ENCODE measurements at regions not wholly inside any gene's neighbourhood (a gene's known extent, or its start where the extent isn't known, plus 50 kb on each side); places are given as distances from the start of the nearest gene placed in this dataset.

DNA sequence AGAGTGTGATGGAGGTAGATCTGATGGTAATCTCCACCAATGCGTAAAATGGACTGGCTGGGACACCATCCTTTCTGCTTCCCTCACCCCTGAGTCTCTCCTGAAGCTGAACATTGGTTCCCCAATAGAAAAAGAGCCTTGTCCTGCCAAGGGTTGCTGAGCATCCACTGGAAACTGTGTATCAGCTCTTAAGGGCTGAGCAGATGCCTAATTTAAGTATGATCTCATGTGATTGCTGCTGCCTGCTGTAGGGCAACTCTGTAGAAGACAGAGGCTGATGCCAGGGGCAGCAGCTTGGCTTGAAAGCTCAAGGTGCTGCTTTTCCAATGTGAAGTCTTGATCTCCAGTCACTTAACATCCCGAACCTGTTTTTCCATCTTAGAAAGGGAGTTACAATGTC, 310.3 kb upstream of the CCL2 start:
- H3K9ac ChIP-seq (ENCODE audit: low read depth in 1 of 2, low read length in 2 of 2): no peak overlapping the region
- no peaks in the 10 kb centered on the region for H3K4me1 ChIP-seq (ENCODE audit: control insufficient read depth in 4 of 4, insufficient read depth in 4 of 4, low read length in 3 of 4)
- H3K4me3 ChIP-seq (ENCODE audit: low read depth in 1 of 3, low read length in 3 of 3): no peak overlapping the region
- WGBS: 60% methylated on average over 2 of the region's 2 CpGs
- H3K36me3 ChIP-seq (ENCODE audit: control insufficient read depth in 4 of 4, insufficient read depth in 3 of 4, low read depth in 1 of 4, low read length in 3 of 4): no peaks in the 10 kb centered on the region
- TF ChIP-seq, protein P1, sequence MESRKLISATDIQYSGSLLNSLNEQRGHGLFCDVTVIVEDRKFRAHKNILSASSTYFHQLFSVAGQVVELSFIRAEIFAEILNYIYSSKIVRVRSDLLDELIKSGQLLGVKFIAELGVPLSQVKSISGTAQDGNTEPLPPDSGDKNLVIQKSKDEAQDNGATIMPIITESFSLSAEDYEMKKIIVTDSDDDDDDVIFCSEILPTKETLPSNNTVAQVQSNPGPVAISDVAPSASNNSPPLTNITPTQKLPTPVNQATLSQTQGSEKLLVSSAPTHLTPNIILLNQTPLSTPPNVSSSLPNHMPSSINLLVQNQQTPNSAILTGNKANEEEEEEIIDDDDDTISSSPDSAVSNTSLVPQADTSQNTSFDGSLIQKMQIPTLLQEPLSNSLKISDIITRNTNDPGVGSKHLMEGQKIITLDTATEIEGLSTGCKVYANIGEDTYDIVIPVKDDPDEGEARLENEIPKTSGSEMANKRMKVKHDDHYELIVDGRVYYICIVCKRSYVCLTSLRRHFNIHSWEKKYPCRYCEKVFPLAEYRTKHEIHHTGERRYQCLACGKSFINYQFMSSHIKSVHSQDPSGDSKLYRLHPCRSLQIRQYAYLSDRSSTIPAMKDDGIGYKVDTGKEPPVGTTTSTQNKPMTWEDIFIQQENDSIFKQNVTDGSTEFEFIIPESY (IDR thresholded peaks at IDR 0.05): no peak
- TF ChIP-seq RXRA (IDR thresholded peaks at IDR 0.05) (no peak), YY1 (IDR thresholded peaks at IDR 0.05) (no peak), JUND (IDR thresholded peaks at IDR 0.05) (no peak), HNF4G (IDR thresholded peaks at IDR 0.05) (no peak), TAF1 (conservative IDR thresholded peaks at IDR 0.05) (no peak), NR2F2 (IDR thresholded peaks at IDR 0.05) (no peak), SP1 (IDR thresholded peaks at IDR 0.05) (no peak)
- TF ChIP-seq, protein P2, sequence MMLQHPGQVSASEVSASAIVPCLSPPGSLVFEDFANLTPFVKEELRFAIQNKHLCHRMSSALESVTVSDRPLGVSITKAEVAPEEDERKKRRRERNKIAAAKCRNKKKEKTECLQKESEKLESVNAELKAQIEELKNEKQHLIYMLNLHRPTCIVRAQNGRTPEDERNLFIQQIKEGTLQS (IDR thresholded peaks at IDR 0.05): no peak
- TF ChIP-seq, protein P3, sequence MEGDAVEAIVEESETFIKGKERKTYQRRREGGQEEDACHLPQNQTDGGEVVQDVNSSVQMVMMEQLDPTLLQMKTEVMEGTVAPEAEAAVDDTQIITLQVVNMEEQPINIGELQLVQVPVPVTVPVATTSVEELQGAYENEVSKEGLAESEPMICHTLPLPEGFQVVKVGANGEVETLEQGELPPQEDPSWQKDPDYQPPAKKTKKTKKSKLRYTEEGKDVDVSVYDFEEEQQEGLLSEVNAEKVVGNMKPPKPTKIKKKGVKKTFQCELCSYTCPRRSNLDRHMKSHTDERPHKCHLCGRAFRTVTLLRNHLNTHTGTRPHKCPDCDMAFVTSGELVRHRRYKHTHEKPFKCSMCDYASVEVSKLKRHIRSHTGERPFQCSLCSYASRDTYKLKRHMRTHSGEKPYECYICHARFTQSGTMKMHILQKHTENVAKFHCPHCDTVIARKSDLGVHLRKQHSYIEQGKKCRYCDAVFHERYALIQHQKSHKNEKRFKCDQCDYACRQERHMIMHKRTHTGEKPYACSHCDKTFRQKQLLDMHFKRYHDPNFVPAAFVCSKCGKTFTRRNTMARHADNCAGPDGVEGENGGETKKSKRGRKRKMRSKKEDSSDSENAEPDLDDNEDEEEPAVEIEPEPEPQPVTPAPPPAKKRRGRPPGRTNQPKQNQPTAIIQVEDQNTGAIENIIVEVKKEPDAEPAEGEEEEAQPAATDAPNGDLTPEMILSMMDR (IDR thresholded peaks at IDR 0.05; ENCODE audit: low read depth, low read length, missing input control): no peak
- TF ChIP-seq, protein P4, sequence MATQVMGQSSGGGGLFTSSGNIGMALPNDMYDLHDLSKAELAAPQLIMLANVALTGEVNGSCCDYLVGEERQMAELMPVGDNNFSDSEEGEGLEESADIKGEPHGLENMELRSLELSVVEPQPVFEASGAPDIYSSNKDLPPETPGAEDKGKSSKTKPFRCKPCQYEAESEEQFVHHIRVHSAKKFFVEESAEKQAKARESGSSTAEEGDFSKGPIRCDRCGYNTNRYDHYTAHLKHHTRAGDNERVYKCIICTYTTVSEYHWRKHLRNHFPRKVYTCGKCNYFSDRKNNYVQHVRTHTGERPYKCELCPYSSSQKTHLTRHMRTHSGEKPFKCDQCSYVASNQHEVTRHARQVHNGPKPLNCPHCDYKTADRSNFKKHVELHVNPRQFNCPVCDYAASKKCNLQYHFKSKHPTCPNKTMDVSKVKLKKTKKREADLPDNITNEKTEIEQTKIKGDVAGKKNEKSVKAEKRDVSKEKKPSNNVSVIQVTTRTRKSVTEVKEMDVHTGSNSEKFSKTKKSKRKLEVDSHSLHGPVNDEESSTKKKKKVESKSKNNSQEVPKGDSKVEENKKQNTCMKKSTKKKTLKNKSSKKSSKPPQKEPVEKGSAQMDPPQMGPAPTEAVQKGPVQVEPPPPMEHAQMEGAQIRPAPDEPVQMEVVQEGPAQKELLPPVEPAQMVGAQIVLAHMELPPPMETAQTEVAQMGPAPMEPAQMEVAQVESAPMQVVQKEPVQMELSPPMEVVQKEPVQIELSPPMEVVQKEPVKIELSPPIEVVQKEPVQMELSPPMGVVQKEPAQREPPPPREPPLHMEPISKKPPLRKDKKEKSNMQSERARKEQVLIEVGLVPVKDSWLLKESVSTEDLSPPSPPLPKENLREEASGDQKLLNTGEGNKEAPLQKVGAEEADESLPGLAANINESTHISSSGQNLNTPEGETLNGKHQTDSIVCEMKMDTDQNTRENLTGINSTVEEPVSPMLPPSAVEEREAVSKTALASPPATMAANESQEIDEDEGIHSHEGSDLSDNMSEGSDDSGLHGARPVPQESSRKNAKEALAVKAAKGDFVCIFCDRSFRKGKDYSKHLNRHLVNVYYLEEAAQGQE (IDR thresholded peaks at IDR 0.05): no peak
- no peak for DNase-seq (ENCODE audit: low spot score)
- H3K9me3 ChIP-seq (ENCODE audit: control insufficient read depth in 4 of 4, low read length in 3 of 4): no peaks in the 10 kb centered on the region
- H3K27me3 ChIP-seq (ENCODE audit: control insufficient read depth in 4 of 4, insufficient read depth in 4 of 4, low read length in 3 of 4): peaks cover 0 to 2% (median 0%) of the 10 kb centered on the region in 4 donors
- no peak overlapping the region for H3K27ac ChIP-seq (ENCODE audit: low read depth in 1 of 2, low read length in 2 of 2)

DNA sequence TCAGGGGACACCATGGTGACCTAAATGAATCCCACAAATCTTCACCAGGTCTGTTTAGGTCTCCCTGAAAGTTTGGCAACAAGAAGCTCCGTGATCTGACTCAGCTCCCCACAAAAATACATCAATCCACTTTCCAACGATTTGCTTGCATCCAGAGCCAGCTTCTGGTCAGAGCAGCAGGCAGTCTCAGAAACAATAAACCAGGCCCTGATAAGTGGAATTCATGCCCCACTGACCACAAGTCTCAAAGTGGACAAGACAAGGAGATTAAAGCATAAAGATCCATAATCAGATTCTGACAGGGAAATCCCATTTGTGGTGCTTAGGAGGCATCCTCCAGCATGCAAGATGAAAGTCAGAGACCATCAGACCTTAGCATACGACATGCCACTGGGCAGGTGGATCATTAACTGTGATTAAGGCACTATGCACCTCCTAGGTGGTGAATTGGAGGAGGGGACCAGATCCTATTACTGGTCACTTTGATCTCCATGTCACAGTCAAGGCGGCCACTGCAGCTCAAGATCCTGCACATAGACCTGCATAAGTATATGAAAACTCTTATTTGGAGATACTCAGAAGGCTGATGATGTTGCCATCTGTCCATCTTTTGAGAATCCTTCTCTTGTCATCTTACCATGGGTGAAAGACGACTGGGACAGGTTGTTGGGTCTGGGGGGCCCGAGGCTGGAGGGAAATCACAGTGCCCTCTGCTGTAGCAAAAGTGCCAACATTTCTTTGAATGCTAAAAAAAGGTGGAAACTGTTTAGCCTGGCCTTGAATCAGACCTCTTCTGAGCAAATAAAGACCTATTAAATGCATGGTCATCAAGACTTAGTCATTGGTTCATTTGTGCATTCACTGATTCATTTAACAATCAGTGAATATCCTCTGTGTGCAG, 309.2 kb upstream of the CCL2 start:
- H3K27ac ChIP-seq (ENCODE audit: low read depth in 1 of 2, low read length in 2 of 2): no peak overlapping the region
- no peak overlapping the region for H3K9ac ChIP-seq (ENCODE audit: low read depth in 1 of 2, low read length in 2 of 2)
- H3K4me3 ChIP-seq (ENCODE audit: low read depth in 1 of 3, low read length in 3 of 3): no peak overlapping the region
- no peak for DNase-seq (ENCODE audit: low spot score)
- H3K9me3 ChIP-seq (ENCODE audit: control insufficient read depth in 4 of 4, low read length in 3 of 4): no peaks in the 10 kb centered on the region
- 40% methylated on average over 6 of the region's 6 CpGs for WGBS
- peaks cover 0 to 2% (median 0%) of the 10 kb centered on the region in 4 donors for H3K27me3 ChIP-seq (ENCODE audit: control insufficient read depth in 4 of 4, insufficient read depth in 4 of 4, low read length in 3 of 4)
- TF ChIP-seq YY1 (IDR thresholded peaks at IDR 0.05) (no peak), FOXA2 (IDR thresholded peaks at IDR 0.05) (no peak), RXRA (IDR thresholded peaks at IDR 0.05) (no peak), NR2F2 (IDR thresholded peaks at IDR 0.05) (no peak), GABPA (IDR thresholded peaks at IDR 0.05 in 1 of 2, conservative IDR thresholded peaks at IDR 0.05 in 1 of 2) (no peak)
- TF ChIP-seq, protein P1 (IDR thresholded peaks at IDR 0.05): no peak
- H3K4me1 ChIP-seq (ENCODE audit: control insufficient read depth in 4 of 4, insufficient read depth in 4 of 4, low read length in 3 of 4): no peaks in the 10 kb centered on the region
- H3K36me3 ChIP-seq (ENCODE audit: control insufficient read depth in 4 of 4, insufficient read depth in 3 of 4, low read depth in 1 of 4, low read length in 3 of 4): no peaks in the 10 kb centered on the region

Measured in liver (tissue), 8 donors.